Ovary (tissue), 7 donors: ENCODE measurements at regions not wholly inside any gene's neighbourhood (a gene's known extent, or its start where the extent isn't known, plus 50 kb on each side); places are given as distances from the start of the nearest gene placed in this dataset. TPM values are rescaled to one million over a fixed set of nuclear protein-coding genes. Genes with fewer than 3 reads are reported as not detected.

Experiments used
- DNase-seq, 5 donors: peaks; one replicate each; pipeline ENCODE4 v3.0.0-alpha.2; 2019 to 2020
- H3K27ac ChIP-seq, 2 donors: fragments of 200-600 bp; one replicate each; pipeline versions ENCODE4 v1.5.1 to v1.8.0; 2019 to 2022
- H3K27me3 ChIP-seq: fragments of 200-600 bp; one replicate; pipeline ENCODE4 v1.8.0; 2022
- H3K36me3 ChIP-seq: fragments of 200-600 bp; sonication (generic); one replicate; pipeline ENCODE4 v1.5.1; 2019
- H3K4me1 ChIP-seq: one replicate; pipeline ENCODE4 v1.8.1; 2013; ENCODE audit warnings: mild to moderate bottlenecking, moderate library complexity; ENCODE audit not compliant: insufficient read depth
- H3K4me3 ChIP-seq: fragments of 200-600 bp; sonication (generic); one replicate; pipeline ENCODE4 v1.5.1; 2017
- H3K9me3 ChIP-seq, 2 donors: fragments of 200-600 bp in 1 of 2; sonication (generic) in 1 of 2; one replicate each; pipeline versions ENCODE4 v1.5.1 to v1.8.1; 2013 to 2019; ENCODE audit warnings: mild to moderate bottlenecking in 1 of 2, moderate library complexity in 1 of 2
- EP300 ChIP-seq: sonication (generic); formaldehyde crosslinking; IDR thresholded peaks from one replicate; pipeline ENCODE4 v1.6.1; 2017; ENCODE audit warnings: antibody characterized with exemption
- POLR2A ChIP-seq: fragments of 450-650 bp; IDR thresholded peaks from one replicate; pipeline ENCODE4 v1.6.1; 2017; ENCODE audit warnings: antibody characterized with exemption, mild to moderate bottlenecking, moderate library complexity
- intact Hi-C, 4 donors: fragments of 100-400 bp; cut with DNase I; formaldehyde crosslinking; loops; one replicate each; pipeline versions ENCODE4 v1.11.0 to v1.15.1; 2022 to 2023
- small RNA-seq: library from RNA; depleted of rRNA; stranded (forward); fragments of <200 nt; gene quantifications from one replicate; pipeline ENCODE3, GENCODE V24; 2016
- TF ChIP-seq, protein P1 (sequence below), 3 donors: fragments of 450-650 bp in 2 of 3; fragments of 200-600 bp in 1 of 3; IDR thresholded peaks; one replicate each; pipeline versions ENCODE4 v1.5.1 to v1.8.0; 2016 to 2022; ENCODE audit warnings: antibody characterized with exemption in 3 of 3, mild to moderate bottlenecking in 1 of 3
- donor health status: DM: no; HTN: no; CAD: no; lungs with moderate emphysema.
- donor health status: DM: no; HTN: no; CAD: no.
- donor health status: Bipolar disorder and iron deficiency.
- donor health status: DM: no; HTN: no; CAD: no.
- donor health status: DM: yes; HTN: yes; CAD: no.

GRCh38 chr4:157423526-157424020, 203.0 kb downstream of the GRIA2 start:
- H3K9me3 ChIP-seq = no peaks in the 10 kb centered on the region
- TF ChIP-seq EP300 (no peak), POLR2A (no peak)
- TF ChIP-seq, protein P1, sequence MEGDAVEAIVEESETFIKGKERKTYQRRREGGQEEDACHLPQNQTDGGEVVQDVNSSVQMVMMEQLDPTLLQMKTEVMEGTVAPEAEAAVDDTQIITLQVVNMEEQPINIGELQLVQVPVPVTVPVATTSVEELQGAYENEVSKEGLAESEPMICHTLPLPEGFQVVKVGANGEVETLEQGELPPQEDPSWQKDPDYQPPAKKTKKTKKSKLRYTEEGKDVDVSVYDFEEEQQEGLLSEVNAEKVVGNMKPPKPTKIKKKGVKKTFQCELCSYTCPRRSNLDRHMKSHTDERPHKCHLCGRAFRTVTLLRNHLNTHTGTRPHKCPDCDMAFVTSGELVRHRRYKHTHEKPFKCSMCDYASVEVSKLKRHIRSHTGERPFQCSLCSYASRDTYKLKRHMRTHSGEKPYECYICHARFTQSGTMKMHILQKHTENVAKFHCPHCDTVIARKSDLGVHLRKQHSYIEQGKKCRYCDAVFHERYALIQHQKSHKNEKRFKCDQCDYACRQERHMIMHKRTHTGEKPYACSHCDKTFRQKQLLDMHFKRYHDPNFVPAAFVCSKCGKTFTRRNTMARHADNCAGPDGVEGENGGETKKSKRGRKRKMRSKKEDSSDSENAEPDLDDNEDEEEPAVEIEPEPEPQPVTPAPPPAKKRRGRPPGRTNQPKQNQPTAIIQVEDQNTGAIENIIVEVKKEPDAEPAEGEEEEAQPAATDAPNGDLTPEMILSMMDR (IDR thresholded peaks at IDR 0.05) = no peak
- H3K27me3 ChIP-seq = no peaks in the 10 kb centered on the region
- H3K27ac ChIP-seq = no peak overlapping the region
- no peaks in the 10 kb centered on the region for H3K36me3 ChIP-seq
- DNase-seq = no peak
- intact Hi-C loops = no loop called here
- no peak overlapping the region for H3K4me3 ChIP-seq
- H3K4me1 ChIP-seq = no peaks in the 10 kb centered on the region

DNA sequence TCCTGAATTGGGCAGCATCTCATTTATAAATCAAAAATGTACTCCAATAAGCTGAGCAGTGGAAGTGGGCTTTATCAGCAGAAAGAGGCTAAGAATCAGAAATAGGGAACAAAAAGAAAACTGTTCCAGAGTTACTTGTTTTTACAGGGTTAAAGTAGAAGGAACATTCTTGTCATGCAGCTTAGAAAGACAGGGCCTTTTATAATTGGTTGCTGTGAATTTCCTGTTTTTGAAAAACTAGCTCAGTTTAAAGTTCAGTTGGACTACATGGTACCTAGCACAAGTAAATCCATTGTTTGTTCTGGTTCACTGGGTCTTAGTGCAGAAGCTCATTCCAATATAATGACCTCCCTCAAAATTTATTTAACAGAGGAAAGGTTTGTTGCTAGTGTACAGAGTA, 200.8 kb downstream of the GRIA2 start:
- no peak for DNase-seq
- H3K9me3 ChIP-seq = no peaks in the 10 kb centered on the region
- H3K27ac ChIP-seq = no peak overlapping the region
- TF ChIP-seq EP300 = no peak
- TF ChIP-seq, protein P1 (IDR thresholded peaks at IDR 0.05) = no peak
- no peak for TF ChIP-seq POLR2A
- intact Hi-C loops = no loop called here
- no peaks in the 10 kb centered on the region for H3K27me3 ChIP-seq
- no peaks in the 10 kb centered on the region for H3K36me3 ChIP-seq
- H3K4me1 ChIP-seq = no peaks in the 10 kb centered on the region
- no peak overlapping the region for H3K4me3 ChIP-seq

Small RNAs in the stretch of these regions (small RNA-seq; reads per million reads assigned to genes)
- gene RF00019 = not detected
